ENCODE measurements at regions not wholly inside any gene's neighbourhood (a gene's known extent, or its start where the extent isn't known, plus 50 kb on each side); places are given as distances from the start of the nearest gene placed in this dataset.

GRCh38 chr13:79909644-79910043 is 428.7 kb downstream of the NDFIP2 start:
- POLR2A ChIA-PET (ENCODE audit: low non-redundant PET), result no interaction called here
- CTCF ChIA-PET, result interaction anchor here (0.6 kb wide), 1 partner anchor 450 kb away, joined by 7 read pairs; no protein-coding TSS in a partner anchor

DNA sequence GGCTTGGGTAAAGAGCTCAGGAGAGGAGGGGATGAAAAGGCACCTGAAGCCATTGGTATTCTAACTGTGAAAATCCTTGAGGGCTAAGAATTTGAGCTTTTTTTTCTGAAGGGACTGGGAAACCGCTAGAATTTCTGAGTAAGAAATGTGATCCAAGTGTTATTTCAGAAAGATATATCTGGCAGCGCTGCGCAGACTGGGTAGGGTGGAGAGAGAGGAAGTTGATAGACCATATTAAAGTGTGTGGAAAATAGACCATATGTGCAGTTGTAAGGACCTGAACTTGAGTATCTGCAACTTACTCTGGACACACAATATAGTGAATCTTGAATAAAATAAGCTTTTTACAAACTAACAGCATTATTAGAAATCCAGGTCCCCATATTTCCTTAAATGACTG is 427.4 kb downstream of the NDFIP2 start:
- ChIA-PET CTCF (no interaction called here), POLR2A (ENCODE audit: low non-redundant PET) (no interaction called here)
- H3K9me3 ChIP-seq (ENCODE audit: low read depth, low read length, poor library complexity, severe bottlenecking), result no peaks in the 10 kb centered on the region
- no peaks in the 10 kb centered on the region for H3K36me3 ChIP-seq (ENCODE audit: insufficient read depth, low read length, poor library complexity, severe bottlenecking)
- no peak for DNase-seq (ENCODE audit: low spot score)
- BruUV-seq (replicated peaks), result no TSS peak
- H3K4me1 ChIP-seq (ENCODE audit: insufficient read depth, low read length, poor library complexity, severe bottlenecking), result no peaks in the 10 kb centered on the region
- H3K27ac ChIP-seq (ENCODE audit: low read depth, low read length, poor library complexity, severe bottlenecking), result no peak overlapping the region
- no peak overlapping the region for H3K4me3 ChIP-seq (ENCODE audit: low read depth, low read length, poor library complexity, severe bottlenecking)
- no peaks in the 10 kb centered on the region for H3K27me3 ChIP-seq (replicated peaks; ENCODE audit: insufficient read depth, low read depth, low read length, poor library complexity)
- no peak for TF ChIP-seq EZH2 (IDR thresholded peaks at IDR 0.05; ENCODE audit: borderline replicate concordance, low read depth, low read length, poor library complexity, severe bottlenecking)
- TF ChIP-seq, protein P1, sequence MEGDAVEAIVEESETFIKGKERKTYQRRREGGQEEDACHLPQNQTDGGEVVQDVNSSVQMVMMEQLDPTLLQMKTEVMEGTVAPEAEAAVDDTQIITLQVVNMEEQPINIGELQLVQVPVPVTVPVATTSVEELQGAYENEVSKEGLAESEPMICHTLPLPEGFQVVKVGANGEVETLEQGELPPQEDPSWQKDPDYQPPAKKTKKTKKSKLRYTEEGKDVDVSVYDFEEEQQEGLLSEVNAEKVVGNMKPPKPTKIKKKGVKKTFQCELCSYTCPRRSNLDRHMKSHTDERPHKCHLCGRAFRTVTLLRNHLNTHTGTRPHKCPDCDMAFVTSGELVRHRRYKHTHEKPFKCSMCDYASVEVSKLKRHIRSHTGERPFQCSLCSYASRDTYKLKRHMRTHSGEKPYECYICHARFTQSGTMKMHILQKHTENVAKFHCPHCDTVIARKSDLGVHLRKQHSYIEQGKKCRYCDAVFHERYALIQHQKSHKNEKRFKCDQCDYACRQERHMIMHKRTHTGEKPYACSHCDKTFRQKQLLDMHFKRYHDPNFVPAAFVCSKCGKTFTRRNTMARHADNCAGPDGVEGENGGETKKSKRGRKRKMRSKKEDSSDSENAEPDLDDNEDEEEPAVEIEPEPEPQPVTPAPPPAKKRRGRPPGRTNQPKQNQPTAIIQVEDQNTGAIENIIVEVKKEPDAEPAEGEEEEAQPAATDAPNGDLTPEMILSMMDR (conservative IDR thresholded peaks at IDR 0.05; ENCODE audit: low read depth, low read length), result no peak
- intact Hi-C loops (cut with micrococcal nuclease; ENCODE audit: unreplicated experiment), result loop anchor here (10.0 kb wide), 1 partner anchor 1106 kb away; no protein-coding TSS in a partner anchor

More at GRCh38 chr13:79909644-79910043, 428.7 kb downstream of the NDFIP2 start:
- H3K4me1 ChIP-seq (ENCODE audit: insufficient read depth, low read length, poor library complexity, severe bottlenecking), result no peaks in the 10 kb centered on the region
- no peak overlapping the region for H3K27ac ChIP-seq (ENCODE audit: low read depth, low read length, poor library complexity, severe bottlenecking)
- H3K9me3 ChIP-seq (ENCODE audit: low read depth, low read length, poor library complexity, severe bottlenecking), result no peaks in the 10 kb centered on the region
- TF ChIP-seq, protein P1 (conservative IDR thresholded peaks at IDR 0.05; ENCODE audit: low read depth, low read length), result no peak
- no peak for TF ChIP-seq EZH2 (IDR thresholded peaks at IDR 0.05; ENCODE audit: borderline replicate concordance, low read depth, low read length, poor library complexity, severe bottlenecking)
- intact Hi-C loops (cut with micrococcal nuclease; ENCODE audit: unreplicated experiment), result loop anchor here (10.0 kb wide), 1 partner anchor 1105 kb away; no protein-coding TSS in a partner anchor
- BruUV-seq (replicated peaks), result no TSS peak
- no peak for DNase-seq (ENCODE audit: low spot score)
- H3K36me3 ChIP-seq (ENCODE audit: insufficient read depth, low read length, poor library complexity, severe bottlenecking), result no peaks in the 10 kb centered on the region
- H3K4me3 ChIP-seq (ENCODE audit: low read depth, low read length, poor library complexity, severe bottlenecking), result no peak overlapping the region
- no peaks in the 10 kb centered on the region for H3K27me3 ChIP-seq (replicated peaks; ENCODE audit: insufficient read depth, low read depth, low read length, poor library complexity)

DNA sequence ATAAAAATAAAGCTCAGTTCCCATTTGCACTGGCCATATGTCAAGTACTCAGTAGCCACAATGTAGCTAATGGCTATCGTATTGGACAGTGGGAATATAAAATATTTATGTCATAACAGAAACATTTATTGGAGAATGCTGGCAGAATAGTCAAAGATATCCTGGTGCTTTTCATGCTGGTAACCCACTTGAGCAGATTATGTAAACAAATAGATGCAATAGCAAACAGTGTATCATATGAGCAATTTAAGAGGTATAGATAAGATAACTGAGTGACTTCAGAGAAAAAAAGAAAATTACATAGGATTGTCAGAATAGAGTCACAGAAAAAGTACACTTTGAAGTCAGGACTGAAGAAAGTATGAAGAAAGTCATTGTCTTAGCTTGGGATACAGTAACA is 426.6 kb downstream of the NDFIP2 start:
- intact Hi-C loops (cut with micrococcal nuclease; ENCODE audit: unreplicated experiment), result loop anchor here (10.0 kb wide), 1 partner anchor 1107 kb away; no protein-coding TSS in a partner anchor
- DNase-seq (ENCODE audit: low spot score), result no peak
- BruUV-seq (replicated peaks), result no TSS peak
- no peaks in the 10 kb centered on the region for H3K27me3 ChIP-seq (replicated peaks; ENCODE audit: insufficient read depth, low read depth, low read length, poor library complexity)
- no peak for TF ChIP-seq EZH2 (IDR thresholded peaks at IDR 0.05; ENCODE audit: borderline replicate concordance, low read depth, low read length, poor library complexity, severe bottlenecking)
- TF ChIP-seq, protein P1 (conservative IDR thresholded peaks at IDR 0.05; ENCODE audit: low read depth, low read length), result no peak
- H3K4me3 ChIP-seq (ENCODE audit: low read depth, low read length, poor library complexity, severe bottlenecking), result no peak overlapping the region
- no peak overlapping the region for H3K27ac ChIP-seq (ENCODE audit: low read depth, low read length, poor library complexity, severe bottlenecking)
- H3K4me1 ChIP-seq (ENCODE audit: insufficient read depth, low read length, poor library complexity, severe bottlenecking), result no peaks in the 10 kb centered on the region
- H3K9me3 ChIP-seq (ENCODE audit: low read depth, low read length, poor library complexity, severe bottlenecking), result no peaks in the 10 kb centered on the region
- POLR2A ChIA-PET (ENCODE audit: low non-redundant PET), result interaction anchor here (0.6 kb wide), 1 partner anchor 342 kb away, joined by 3 read pairs; no protein-coding TSS in a partner anchor
- H3K36me3 ChIP-seq (ENCODE audit: insufficient read depth, low read length, poor library complexity, severe bottlenecking), result no peaks in the 10 kb centered on the region
- CTCF ChIA-PET, result no interaction called here
